HG02884 (cell line): ENCODE measurements at regions not wholly inside any gene's neighbourhood (a gene's known extent, or its start where the extent isn't known, plus 50 kb on each side); places are given as distances from the start of the nearest gene placed in this dataset.

ENCODE experiments used
- ATAC-seq: cut with Tn5 transposase; IDR thresholded peaks from one replicate; pipeline ENCODE4 v1.9.1; 2021; ENCODE audit warnings: mild to moderate bottlenecking, moderate library complexity; ENCODE audit not compliant: unreplicated experiment

GRCh38 chr18:25875551-25876240, 214.7 kb downstream of the SS18 start:
- no peak for ATAC-seq

DNA sequence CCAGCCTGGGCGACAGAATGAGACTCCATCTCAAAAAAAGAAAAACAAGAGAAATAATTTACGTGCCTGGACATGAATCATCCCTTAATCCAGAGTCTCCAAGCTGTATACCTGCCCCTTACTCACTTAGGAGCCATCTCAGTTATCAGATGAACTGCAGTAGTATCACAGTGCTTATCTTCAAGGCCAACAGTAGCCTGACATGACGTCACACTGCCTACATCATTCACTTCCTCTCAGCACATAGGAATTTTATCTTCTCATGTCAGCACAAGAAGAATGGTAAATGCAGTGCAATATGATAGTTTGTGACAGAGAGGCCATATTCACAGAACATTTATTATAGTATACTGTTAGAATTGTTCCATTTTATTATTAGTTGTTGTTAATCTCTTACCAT, 216.6 kb downstream of the SS18 start:
- ATAC-seq: no peak

DNA sequence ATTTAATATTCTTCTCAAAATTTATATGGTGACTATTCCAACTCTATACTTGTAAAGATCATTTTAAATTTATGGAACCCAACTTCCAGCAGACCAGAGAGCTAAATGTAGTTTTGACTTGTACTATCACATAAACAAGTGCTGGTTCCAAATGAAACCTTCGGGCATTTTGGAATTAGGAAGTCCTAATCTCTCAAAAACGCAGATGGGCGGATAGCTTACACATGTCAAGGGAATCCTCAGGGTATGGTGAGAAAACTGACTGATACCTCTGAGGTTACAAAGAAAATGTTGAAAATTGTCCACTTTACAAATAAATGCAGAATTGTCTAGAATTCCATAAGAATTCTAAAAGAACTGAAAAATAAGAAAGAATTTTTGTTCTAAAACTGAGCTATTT, 224.1 kb downstream of the SS18 start:
- ATAC-seq: no peak

- no peak for ATAC-seq
Observed at GRCh38 chr18:25862881-25863600, 227.4 kb downstream of the SS18 start.

DNA sequence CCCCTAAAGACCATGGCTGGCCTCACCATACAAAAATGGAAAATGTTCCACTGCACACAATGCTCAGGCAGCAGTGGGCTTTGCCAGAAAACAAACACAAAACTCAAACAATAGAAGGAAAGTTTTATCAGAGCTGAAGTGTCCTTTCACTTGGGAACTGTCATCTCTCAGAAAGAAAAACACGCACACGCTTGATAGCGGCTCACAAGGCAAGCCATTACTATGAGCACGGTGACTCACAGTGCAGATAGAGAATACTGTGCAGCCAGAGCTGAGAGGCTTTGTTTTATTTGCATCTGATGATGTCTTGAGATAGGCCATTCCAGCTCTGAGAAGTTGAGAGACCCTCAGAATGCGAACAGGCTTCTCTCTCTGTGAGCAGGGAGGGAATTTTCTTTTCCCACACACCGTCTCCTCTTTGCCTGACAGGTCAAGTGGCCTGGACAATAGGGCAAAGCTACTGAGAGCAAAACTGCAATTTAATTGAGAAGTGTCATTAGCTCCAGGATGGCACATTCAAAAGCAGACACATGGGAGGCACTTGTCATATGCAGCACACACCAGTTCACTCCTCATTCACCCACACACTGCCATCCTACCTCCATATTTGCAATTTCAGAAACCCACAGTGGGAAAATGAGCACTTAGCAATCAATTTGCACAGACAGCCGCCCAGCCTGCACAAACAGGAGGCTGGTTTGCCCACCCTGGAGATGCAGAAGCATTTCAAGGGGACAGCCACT, 236.6 kb downstream of the SS18 start:
- ATAC-seq: no peak

DNA sequence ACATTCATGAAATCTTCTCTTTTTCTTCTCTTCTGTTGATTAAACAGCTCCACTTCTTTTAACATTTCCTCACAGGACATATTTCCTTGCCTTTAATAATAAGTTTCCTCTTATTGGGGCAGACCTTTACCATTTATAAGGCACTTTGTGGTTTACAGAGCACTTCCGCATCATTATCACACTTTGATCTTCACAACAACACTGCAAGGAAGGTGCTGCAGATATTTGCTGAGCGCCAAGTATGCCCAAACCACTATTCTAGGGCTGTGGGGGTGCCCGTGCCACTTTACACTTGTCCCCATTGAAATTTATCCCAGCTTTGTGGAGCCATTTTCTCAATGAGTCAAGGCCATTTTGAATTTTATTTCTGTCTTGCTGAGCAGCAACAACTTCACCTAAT, 246.6 kb downstream of the SS18 start:
- ATAC-seq: no peak

DNA sequence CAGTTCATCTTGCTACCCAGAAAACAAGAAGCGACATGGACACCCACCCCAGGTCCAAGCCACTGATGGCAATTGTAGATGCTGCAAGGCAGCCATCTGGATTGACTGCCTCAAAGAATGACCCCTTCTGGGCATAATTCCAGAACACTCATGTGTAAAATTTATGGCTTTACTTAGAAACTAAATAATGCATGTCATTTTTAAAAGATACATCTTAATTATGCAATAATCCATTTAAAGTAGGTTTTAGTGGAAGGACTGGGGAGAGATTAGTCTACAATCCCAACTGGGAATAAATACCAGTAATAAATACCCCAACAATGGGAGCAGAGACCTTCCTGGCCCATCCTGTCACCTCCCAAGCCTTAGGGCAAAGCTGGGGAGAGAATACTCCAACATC, 247.7 kb downstream of the SS18 start:
- no peak for ATAC-seq

DNA sequence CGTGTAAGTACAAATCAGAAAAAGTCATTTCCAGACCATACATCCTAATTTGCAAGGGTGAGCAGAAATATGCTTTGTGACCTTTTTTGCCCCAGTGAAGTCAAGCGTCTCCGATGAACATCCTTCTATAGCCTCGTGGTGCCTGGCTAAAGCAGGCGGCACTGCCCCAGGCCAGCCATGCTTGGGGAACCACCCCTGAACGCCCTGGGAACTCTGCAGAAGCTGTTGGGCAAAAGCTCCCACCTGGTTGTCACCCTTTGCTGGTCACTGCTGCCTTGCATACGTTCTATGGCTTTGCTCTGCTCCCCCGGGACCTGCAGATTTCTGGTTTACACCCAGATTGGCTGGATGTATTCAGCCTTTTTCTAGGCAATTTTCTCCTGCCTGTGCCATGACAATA, 256.4 kb downstream of the SS18 start:
- no peak for ATAC-seq

- ATAC-seq: peak; percentile 60
Observed at GRCh38 chr18:25832001-25832604, 258.3 kb downstream of the SS18 start.

GRCh38 chr18:25831301-25831701, 259.1 kb downstream of the SS18 start:
- ATAC-seq: no peak

DNA sequence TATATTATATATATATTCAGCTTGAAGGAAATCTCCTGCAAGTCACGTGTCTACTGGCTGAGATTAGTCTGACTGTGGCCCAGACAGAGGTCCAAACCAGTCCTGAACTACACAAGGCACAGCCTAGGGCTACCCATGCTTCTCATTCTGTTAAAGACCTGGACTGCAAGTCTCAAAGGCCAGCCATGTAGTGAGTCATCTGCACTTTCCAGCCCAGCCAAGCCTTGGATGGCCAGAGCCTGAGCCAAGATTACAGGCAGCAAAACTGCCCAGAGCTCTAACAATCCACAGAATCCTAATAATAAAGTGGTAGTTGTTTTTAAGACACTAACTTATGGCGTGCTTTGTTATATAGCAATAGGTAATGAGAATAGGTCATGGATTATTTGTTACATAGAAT, 259.6 kb downstream of the SS18 start:
- ATAC-seq: no peak

DNA sequence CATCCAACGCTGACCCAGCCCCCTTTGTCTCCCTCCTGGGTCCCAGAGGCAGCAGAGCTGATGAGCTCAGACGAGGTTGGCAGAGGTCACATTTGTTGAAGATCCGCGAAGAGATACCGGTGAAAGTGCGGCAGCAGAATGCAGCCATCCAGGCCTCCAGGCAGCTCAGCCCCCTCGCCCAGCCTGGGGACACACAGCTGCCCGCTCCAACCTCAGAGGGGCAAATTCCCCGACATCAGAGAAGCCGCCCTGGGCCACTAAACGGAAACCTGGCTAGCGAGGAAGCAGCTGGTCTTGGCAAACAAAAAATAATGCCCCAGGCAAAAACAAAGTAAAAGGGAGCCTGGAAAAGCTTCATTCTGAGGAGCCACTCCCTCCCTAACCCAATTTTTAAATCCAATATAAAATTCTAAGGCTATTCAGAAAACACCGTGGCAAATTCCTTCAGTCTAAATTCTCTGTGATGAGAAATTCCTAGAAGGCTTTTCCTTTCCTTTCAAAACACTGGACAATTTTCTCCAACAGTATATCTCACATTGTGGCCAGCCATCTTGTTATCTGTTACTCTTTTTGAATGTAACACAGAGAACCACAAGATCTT, 262.4 kb downstream of the SS18 start:
- ATAC-seq: no peak

- no peak for ATAC-seq
Observed at GRCh38 chr18:25827228-25827627, 263.2 kb downstream of the SS18 start.

DNA sequence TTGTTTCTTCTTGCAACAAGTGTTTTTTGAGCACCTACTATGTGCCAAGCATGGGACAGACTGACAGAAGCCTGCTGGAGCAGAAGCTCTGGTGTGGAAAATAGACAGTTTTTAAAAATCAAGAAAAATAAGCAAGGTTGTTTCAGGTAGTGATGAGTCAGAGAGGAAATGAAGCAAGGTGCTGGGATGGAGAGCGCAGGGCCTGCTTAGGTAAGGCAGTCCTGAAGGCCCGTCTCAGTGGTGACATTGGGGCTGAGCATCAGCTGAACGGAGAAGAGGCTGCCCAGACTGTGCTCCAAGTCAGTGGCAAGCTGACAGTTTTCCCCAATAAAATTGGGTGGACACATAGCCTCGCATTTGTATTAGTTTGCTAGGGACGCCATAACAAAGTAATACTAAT, 263.6 kb downstream of the SS18 start:
- no peak for ATAC-seq

GRCh38 chr18:25825979-25826776, 264.2 kb downstream of the SS18 start:
- ATAC-seq: no peak

GRCh38 chr18:25825056-25825455, 265.4 kb downstream of the SS18 start:
- no peak for ATAC-seq

GRCh38 chr18:25819746-25820363, 270.6 kb downstream of the SS18 start:
- ATAC-seq: no peak

DNA sequence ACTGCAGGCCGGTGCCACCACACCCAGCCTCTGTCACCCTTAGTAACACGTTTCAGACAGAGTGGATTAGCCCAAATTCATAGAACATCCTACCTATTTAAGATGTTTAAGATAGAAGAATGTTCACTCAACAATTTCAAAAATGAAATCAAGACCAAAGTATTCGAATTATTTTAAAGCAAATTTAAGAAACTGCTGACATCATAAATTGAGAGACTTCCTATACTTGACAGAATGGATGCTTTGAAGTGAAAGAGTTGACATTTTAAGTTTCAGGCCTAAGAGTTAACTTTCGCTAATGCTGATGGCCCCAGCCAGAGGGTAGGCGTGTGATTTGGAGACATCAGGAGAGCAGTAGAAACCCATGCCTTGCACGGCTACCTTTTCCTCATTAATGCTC, 271.9 kb downstream of the SS18 start:
- ATAC-seq: no peak

DNA sequence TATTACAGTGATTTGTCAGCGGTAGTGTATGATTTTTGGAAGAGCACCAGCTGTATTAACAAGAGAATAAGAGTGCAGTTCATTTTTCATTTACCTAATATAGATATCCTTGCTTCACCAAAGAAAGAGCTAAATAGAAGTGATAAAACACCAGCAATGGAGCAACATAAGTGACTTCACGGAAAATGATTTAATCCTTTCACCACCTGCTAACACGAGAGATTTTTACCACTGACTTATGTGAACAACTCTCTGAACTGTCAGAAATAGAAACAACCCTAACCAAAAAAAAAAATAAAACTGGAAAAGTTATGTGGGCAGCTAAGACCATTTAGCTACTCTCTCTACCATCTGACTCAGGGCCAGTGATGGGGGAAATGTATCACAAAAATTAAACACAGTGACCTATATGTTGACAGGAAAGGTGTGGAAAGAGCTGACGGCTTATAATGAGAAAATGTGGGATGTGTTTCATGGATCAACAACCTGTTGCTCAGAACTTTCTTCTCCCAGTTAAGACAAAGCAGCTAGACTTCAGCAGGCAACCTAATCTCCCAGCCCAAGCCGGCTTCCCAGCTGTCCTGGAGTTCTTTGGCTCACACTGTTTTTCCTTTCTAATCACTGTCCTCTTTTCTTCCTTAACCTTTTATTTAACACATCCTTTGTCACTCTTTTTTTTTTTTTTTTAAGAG, 272.7 kb downstream of the SS18 start:
- ATAC-seq: no peak
